ENCODE measurements at regions not wholly inside any gene's neighbourhood (a gene's known extent, or its start where the extent isn't known, plus 50 kb on each side); places are given as distances from the start of the nearest gene placed in this dataset.

DNA sequence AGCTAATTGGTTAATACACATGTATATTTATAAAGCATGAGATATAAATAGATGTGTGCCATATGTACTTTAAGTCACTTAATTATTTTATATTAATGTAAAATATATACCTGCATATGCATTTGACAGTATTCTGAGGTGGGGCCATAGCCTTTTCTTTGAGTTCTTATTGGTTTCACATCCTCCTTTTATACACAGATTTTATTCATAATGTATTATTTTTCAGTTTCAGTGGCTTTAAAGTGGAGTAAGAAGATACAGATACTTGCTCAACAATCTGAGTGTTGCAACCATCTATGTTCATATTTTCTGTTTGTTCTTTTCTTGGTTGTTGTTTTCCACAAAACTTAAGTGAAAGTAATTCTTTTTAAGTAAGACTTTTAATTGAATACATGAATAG lies 436.5 kb downstream of the RND3 start:
- DNase-seq (ENCODE audit: low spot score) = no peak

DNA sequence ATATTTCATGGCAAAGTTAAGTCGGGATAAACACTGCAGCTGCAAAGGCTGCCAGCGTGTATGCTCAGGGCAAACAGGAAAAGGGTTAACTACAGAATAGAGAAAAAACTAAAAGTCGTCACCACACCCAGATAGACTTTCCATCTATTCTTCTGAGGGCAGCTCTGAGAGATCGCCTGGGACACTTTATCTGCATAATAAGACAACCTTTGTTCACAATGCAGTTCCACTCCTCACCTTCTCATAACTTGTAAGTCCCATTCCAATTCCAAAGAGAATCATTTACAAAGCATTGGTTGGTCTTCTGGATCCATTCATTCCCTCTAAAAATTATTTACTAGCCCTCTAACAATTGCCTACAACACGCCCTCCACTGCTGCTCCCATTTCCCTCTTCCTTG lies 437.4 kb downstream of the RND3 start:
- no peak for DNase-seq (ENCODE audit: low spot score)

DNA sequence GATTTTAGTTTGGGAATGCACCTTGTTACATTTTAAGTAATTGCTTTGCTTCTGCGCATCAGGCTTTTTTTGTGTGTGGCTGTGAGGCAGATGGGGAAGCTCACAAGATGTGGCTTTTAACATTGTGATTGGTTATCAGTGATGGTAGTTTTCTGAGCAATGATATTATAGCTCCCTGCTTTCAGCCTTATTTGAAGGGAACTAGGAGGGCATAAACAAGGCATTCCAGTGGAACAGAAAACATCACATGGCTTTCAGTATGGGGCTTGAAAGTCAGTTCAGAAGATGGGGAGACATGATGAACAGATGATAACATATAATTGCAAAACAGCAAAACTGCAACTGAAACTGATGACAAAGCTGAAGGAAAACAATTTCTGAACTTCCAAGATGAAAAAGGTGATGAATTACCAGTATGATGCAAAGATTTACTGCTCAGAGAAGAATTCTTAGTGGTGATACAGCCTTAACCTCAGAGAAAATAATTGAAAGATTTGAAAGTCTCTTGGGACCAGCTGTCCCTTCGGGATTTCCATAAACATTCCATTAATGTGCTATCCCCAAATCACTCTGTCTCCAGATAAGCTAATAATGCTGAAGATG lies 439.7 kb downstream of the RND3 start:
- no peak for DNase-seq (ENCODE audit: low spot score)

DNA sequence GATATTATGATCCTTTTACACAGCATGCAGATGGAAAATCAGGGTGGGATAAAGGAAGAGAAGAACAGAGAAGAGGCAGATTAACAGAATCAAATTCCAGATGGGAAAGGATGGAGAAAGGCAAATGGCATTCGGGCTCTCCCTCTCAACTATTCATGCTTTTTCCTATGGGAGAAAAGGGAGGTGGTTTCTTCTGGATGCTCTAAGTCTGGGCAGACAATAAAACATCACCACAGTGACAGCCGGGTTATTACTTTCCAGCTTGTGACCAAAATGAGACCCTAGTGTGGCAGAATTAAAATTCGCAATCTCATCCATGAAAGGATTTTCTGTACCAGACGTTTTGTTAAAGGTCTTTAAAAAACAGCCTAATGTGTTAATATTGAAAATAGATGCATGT lies 440.7 kb downstream of the RND3 start:
- DNase-seq (ENCODE audit: low spot score) = peak; percentile 7

DNA sequence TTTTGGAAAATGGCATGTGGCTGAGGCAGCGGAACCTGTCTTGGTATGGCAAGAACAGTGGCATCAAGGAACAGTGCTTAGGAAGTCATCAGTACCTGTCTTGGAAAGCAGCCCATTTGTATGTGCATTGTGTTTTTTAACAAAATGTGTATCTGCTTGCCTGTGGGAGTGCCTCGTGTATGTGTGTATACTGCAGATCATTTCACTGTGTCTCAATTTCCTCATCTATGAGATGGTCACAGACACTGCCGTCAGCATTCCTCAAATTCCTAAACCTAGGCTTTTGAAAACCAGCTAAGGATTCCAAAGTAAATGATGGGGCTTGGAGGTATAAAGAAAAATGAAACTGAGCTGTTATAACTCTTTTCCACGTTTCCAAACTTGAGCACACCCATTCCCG lies 441.3 kb downstream of the RND3 start:
- peak; percentile 36 for DNase-seq (ENCODE audit: low spot score)

DNA sequence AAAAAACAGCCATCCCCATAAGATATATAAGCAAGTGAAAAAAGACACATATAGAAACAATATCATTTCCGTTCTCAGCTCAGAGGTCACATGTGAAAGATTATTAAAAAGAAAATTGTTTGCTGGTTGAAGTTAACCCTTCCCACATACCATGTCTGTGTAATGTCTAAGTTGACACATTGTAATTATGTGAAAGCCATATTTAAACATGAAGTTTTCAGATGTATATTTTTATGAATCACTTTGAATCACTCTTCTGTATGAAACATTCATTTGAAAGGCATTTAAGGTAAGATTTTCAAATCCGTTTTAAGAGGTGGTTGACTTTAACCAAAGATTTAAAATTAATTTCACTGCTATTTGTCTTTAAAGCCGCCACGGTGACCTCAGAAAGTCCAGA lies 441.9 kb downstream of the RND3 start:
- DNase-seq (ENCODE audit: low spot score) = no peak

DNA sequence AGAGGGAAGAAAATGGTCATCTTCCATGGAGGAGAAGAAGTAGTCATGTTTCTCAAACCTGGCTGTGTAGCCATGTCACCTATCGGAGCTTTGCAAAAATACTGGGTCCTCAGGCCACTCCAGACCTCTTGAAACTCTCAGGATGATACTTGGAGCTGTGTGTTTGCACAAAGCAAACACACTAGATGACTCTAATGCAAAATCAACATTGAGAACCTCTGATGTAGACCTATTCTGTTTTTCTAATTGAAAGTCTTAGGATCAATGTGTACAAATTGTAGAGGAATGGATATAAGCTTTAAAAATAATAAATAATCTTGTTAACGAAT lies 444.3 kb downstream of the RND3 start:
- DNase-seq (ENCODE audit: low spot score) = no peak

DNA sequence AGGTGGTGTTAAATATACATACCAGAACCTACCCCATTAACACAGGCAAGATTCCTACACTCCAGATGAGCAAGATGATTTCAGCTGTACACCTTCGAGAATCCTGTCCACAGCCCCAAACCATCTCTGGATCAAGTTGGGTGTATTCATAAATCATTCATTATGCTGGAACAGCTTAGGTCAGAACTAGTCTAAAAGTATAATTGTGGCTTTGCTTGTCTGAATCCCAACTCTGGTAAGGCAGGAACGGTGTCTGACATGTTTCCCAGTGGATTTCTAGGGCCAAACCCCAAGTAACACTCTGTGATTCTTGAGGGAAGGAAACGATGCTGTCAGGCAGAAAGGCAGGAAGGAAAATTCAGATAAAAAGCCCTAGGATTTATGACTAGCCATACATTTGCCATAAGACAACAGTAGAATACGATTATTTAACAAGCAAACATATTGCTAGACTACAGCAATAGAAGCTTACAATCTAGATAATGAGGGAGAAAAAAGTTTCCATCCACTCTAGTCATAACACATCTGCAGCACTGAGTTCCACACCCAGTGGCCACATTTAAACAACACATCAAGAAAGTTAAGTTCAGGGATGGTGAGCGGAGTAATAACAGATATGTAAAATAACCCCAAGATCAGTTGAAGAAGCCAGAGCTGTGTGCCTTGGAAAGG lies 444.8 kb downstream of the RND3 start:
- DNase-seq (ENCODE audit: low spot score) = no peak

DNA sequence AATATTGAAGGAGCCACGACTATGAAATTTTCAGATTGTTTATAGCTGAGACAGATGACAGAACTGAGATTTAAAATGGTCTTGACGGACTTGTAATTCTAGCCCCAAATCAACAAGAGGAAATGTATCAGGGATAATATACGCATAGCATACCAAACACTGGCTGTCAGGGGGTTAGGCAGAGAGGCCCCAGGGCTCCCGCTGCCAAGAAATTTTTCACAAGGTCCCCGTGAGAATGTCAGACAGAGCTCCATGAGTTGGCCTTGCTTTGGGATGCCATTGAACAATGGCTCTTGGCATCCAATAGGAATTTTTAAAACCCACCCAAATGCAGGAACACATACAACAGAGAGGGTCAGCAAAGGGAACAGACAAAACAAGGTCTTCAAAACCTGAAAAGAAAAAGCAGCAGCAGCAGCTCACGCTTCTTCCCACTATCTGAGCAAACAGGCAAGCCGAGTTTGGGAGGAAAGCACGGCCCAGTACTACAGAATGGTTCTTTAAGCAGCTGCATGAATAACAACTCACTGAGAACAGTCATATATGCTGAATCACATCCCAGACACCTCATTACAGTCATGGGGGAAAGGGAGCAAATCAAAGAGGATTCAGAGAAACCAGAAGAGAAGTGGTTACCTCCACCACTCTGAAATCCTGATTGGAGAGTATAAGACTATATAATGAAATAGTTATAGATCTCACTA lies 445.6 kb downstream of the RND3 start:
- DNase-seq (ENCODE audit: low spot score) = no peak

DNA sequence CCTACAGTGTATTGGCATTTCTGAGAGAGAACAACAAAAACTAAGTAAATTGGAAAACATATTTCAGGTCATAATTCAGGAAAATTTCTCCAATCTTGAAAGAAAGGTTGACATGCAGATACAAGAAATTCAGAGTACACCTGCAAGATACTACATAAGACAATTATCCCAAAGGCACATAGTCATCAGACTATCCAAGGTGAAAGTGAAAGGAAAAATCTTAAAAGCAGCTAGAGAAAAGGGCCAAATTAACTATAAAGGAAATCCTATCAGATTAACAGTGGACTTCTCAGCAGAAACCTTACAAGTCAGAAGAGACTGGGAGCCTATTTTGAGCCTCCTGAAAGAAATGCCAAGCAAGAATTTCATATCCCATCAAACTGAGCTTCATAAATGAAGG lies 449.0 kb upstream of the MMADHC start:
- DNase-seq (ENCODE audit: low spot score) = no peak

DNA sequence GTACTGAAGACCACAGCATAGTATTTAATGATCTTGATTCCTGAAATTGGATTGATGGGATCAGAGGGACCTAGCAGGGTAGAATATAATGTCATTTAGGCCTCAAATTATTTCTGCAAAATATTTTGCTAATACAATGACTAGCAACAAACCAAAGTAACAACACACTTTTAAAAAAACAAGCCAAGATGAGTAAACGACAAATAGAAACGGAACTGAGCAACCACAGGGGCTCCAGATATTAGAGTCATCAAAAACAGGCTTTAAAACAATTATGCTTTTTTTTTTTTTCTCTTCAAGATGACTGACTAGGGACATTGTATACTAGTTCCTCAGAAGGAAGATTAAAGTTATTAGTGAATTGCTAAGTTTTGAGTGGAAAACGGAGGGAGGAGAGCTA lies 447.1 kb upstream of the MMADHC start:
- DNase-seq (ENCODE audit: low spot score) = no peak

DNA sequence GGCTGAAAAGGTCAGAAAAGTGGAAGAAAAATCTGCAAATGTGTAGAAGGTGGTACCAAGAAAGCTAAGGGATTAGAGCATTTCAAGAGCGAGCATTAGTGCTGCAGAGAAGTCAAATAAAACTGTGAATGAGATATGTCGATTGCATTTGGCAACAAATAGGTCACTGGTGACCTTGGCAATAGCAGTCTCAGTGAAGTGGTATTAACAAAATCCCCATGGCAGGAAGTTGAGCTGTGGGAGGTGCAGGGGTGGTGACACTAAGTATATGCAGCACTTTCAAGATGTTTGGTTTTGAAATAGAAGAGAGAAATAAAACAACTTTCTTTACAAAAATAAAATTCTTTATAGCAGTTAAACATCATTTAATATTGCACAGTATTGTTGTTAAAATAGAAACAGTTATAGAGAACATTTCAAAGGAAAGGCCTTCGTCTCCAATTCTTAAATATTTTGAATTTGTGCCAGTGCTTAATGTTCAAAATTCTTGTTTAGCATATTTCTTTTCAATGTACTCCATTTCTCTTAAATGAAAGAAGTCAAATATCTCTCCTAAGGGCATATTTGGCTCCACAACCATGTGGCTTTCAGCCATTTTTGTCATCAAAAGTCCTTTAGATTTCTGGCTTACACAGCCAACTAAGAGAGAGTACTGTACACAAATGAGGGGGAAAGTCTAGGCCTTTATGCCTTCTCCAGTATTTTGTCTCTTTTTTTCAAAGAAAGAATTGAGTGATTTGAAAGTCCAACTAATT lies 443.0 kb upstream of the MMADHC start:
- DNase-seq (ENCODE audit: low spot score) = no peak

DNA sequence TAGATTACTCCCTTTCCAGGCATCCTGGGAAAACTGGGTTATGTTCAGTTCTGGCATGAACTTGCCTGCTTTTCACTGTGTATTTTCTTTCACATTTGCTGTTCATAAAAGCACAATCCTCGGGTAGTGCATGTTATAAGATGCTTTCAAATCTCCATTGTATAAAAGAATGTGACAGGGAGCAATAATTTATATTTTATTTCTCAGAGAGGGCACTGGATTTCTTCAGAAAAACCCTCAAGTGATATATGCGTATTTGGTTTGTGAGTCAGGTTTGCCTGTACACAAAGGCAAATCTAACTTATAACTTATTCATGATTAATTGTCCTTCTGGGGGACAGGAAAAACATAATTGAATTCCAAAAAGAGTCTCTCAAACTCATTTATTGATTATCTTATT lies 440.7 kb upstream of the MMADHC start:
- DNase-seq (ENCODE audit: low spot score) = no peak

DNA sequence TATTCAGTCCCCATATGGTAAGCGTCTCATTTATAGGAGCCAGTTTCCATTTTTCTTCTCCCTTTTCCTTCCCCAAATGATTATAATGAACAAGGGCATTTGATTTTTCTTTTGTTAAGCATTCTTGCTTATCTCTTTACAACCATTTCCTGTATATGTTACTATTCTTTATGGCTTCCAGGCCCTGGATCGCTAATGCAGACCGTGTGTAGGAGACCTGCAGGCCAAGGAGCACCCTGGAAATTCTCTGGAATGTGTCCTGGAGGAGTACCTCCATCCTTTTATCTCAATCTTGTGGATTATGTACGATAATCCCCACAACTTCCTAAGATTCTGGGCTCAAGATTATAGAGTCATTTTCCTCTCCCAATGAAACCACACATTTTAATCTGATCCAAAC lies 439.6 kb upstream of the MMADHC start:
- DNase-seq (ENCODE audit: low spot score) = no peak

DNA sequence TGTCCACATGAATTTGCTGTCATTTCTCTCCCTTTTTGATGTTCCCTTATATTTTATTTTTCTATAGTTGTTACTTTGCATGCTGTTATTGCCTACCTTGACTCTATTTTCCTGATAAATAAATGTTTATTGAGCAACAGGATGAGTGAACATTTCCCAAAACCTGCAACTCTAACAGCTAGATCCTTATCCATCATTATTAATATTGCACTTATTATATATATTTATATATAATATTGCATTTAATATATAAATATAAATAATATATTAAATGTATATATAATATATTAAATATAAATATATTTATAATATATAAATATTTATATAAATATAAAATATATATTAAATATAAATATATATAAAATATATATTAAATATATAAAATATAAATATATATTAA lies 436.1 kb upstream of the MMADHC start:
- no peak for DNase-seq (ENCODE audit: low spot score)

DNA sequence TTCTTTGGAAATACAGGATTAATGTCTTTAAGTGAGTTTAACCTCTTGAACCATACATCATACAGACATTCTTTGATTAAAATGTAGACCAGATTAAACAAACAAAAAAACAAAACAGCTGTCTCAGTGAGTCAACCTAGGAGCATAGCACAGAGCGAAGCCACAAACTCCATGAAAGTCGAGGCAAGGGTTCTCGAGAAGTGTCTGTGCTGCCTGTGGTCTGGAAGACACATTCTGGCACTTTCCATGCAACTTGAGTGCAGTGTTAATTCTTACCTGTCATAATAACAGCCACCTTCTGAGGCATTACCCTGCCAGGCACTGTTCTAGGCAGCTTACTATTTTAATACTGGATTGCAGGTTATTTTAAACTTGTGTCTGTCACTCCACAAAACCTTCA lies 435.5 kb upstream of the MMADHC start:
- DNase-seq (ENCODE audit: low spot score) = no peak

DNA sequence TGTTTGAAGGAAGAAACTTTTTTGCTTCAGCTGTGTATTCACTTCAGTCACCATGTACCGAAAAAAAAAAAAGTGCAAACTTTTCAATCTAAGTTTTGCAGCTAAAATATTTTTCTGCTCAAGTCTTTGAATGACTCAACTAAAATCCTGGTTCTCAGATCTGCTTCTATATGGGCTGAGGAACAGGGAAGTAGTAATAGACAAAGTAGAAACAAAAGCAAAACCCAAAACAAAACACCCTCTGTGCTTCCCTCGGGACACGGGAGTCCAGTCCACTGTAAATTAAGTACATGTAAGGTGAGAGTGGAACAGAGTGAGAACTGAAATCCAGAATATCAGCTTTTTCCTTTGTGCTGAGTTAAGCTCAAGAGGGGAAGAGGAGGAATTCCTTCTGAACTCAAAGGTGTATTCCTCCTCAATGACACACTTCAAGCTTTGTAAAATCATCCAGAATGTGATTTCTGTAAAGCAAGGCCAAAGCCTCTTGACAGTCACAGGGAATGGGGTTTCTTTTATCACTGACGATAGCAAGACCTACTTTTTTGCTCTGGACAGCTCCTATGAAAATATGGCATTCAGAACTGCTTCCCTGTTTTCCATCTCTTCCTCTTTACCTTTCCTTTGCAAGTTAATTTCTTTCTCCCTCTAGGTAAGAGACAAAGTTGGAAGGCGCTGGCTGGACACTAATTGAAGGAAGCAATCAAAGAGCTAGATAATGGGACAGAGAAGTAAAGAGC lies 433.5 kb upstream of the MMADHC start:
- no peak for DNase-seq (ENCODE audit: low spot score)

DNA sequence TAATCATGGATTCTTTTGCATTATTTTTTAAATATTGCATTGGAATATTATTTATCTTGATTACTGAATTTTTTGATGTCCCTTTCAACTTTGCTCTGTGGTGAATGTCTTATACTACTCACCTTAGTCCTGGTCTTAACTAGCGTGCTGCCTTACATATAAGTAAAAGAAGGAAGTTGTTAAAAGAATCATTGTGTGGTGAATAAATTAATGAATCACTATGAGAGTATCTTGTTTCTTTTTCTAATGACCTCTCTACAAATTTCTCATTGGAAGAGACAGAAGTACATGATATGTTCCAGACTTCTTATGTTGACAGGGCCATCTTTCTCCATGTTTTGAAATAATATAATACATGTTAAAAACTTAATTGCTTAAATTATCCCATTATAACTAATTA lies 432.6 kb upstream of the MMADHC start:
- DNase-seq (ENCODE audit: low spot score) = no peak

DNA sequence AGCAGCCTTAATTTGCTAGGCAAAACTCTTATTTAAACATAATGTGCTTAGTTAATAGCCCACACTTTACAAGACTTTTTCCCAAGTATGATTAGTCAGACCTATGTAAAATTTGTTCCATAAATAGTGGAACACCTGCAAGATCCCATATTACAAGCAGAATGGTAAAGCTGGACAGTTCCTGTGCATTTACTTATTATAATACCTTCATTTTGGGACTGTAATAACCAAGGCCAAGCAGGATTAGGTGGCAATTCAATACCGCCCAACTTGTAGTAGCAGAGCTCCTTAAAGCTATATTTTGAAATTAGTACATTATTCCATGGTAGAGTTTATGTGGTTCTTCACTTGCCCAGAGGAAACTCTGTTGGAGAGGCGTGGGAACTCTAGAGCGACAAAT lies 431.5 kb upstream of the MMADHC start:
- no peak for DNase-seq (ENCODE audit: low spot score)

DNA sequence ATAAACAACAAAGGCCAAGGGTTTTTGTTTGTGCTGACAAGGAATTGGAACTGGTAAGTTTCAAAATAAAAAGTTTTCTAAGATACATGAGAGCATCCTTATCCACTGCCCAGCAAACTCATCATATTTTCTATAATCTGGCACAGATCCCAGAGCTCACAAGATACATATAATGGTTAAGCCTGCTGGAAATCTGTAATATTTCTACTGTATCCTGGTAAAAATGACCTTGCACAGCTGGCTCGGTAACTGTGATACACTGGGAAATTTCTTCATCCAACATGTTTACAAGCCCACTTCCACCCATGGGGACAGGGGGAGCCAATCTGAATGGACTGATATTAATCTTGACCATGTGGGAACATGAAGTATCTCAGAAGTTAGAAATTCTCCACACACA lies 425.4 kb upstream of the MMADHC start:
- DNase-seq (ENCODE audit: low spot score) = no peak

DNA sequence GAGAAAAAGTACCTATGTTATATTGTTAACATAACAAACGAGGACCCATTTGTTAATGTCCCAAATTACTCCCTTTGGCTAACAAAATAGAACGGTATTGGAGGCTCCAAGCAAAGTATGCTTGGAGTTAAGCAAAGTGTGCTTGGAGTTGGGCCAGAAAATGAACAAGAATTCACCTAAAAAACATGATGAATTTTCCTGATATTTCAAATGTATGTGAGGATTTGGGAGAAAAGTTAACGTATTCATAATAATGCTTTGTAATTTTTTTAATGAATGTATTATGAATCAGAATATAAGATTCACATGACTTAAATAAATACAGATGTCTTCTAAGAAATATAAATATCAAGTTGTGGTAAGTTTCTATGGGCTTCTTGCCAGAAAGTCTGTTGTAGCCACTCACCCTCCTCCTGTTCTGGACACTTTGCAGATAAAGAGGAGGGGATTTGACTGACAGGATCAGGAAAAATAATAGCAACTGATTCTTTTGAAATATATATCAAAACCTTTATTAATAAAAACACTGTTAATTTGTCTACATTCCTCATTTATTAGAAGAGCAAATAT lies 423.7 kb upstream of the MMADHC start:
- DNase-seq (ENCODE audit: low spot score) = no peak

DNA sequence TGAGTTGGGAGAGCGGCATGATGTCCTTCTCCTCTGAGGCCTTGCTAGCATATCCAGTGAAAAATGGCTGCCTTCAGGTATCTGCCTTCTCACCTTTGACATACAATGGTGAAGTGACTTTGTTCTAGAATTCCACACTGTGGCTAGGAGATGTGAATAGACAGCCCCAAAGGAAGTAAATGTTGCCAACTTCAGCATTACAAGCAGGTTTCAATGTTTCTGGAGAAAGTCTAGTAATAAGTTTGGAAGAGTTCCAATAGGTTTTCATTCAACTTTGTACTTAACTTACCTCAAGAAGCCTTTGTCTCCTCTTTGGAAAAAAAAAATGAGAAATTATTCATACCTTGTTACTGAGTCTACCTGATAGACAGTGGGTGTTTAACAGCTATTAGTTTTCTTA lies 421.3 kb upstream of the MMADHC start:
- DNase-seq (ENCODE audit: low spot score) = no peak
